ENCODE measurements at regions not wholly inside any gene's neighbourhood (a gene's known extent, or its start where the extent isn't known, plus 50 kb on each side); places are given as distances from the start of the nearest gene placed in this dataset.

DNA sequence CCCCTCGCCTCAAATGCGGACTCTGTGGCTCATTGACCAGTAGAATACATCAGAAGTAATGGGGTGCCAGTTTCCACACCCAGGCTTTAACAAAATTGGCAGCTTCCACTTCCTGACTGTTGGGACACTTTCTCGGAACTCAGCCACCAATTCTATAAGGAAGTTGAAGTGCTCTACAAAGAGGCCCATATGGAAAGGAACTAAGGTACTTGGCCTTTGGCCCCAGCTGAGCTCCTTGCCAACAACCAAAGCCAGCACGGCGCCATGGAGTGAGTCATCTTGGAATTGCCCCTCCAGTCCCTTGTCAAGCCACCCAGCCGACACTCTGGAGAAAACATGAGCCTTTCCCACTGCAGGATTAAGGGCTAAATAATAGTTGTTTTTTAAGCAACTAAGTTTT is 262.2 kb upstream of the INTU start:
- TF ChIP-seq CTCF (IDR thresholded peaks at IDR 0.05 in 4 of 5, conservative IDR thresholded peaks at IDR 0.05 in 1 of 5): no peak
- no peak for TF ChIP-seq POLR2A (IDR thresholded peaks at IDR 0.05)
